Neural cell (in vitro differentiated cells): ENCODE measurements at regions not wholly inside any gene's neighbourhood (a gene's known extent, or its start where the extent isn't known, plus 50 kb on each side); places are given as distances from the start of the nearest gene placed in this dataset.

Source experiments
- H2AFZ ChIP-seq: fragments of 200-600, 300-800 bp; sonication (generic), shearing (Covaris generic); 2 replicates; pipeline ENCODE4 v1.6.0; 2014; ENCODE audit warnings: low read depth, mild to moderate bottlenecking, antibody characterized with exemption, low read length, moderate library complexity
- H3F3A ChIP-seq: fragments of 200-600 bp; shearing (Covaris generic); 2 replicates; pipeline ENCODE4 v1.6.1; 2016; ENCODE audit warnings: mild to moderate bottlenecking, moderate library complexity, mixed read lengths, antibody characterized with exemption, low read length; ENCODE audit not compliant: insufficient read depth, poor library complexity, severe bottlenecking
- H3K27ac ChIP-seq: fragments of 200-600, 300-800 bp; sonication (generic), shearing (Covaris generic); 2 replicates; pipeline ENCODE4 v1.5.1; 2014; ENCODE audit warnings: mild to moderate bottlenecking, low read length, moderate library complexity
- H3K27me3 ChIP-seq: fragments of 300-800, 200-600 bp; sonication (generic), shearing (Covaris generic); 2 replicates; pipeline ENCODE4 v1.6.0; 2014; ENCODE audit warnings: mild to moderate bottlenecking, low read depth, low read length, moderate library complexity; ENCODE audit not compliant: insufficient read depth
- H3K36me3 ChIP-seq: fragments of 300-800, 200-600 bp; sonication (generic), shearing (Covaris generic); 2 replicates; pipeline ENCODE4 v1.5.1; 2014; ENCODE audit warnings: mild to moderate bottlenecking, antibody characterized with exemption, low read length, moderate library complexity; ENCODE audit not compliant: insufficient read depth
- H3K4me2 ChIP-seq: fragments of 300-800, 200-600 bp; sonication (generic), shearing (Covaris generic); 2 replicates; pipeline ENCODE4 v1.6.0; 2014; ENCODE audit warnings: mild to moderate bottlenecking, low read length
- H3K4me3 ChIP-seq: fragments of 300-800, 200-600 bp; sonication (generic), shearing (Covaris generic); 2 replicates; pipeline ENCODE4 v1.5.1; 2014; ENCODE audit warnings: mild to moderate bottlenecking, low read length, moderate library complexity
- H3K79me2 ChIP-seq: fragments of 200-600 bp; shearing (Covaris generic); replicated peaks from 2 replicates; pipeline ENCODE4 v1.6.0; 2014; ENCODE audit warnings: mild to moderate bottlenecking, low read length, moderate library complexity; ENCODE audit not compliant: insufficient read depth
- H3K9ac ChIP-seq: fragments of 300-800, 200-600 bp; sonication (generic), shearing (Covaris generic); 2 replicates; pipeline ENCODE4 v1.6.1; 2016; ENCODE audit warnings: mild to moderate bottlenecking, low read length, mixed read lengths
- H3K9me2 ChIP-seq: fragments of 200-600 bp; shearing (Covaris generic); 2 replicates; pipeline ENCODE4 v1.6.1; 2016; ENCODE audit warnings: mild to moderate bottlenecking, low read length, mixed read lengths; ENCODE audit not compliant: insufficient read depth
- H3K9me3 ChIP-seq: fragments of 200-600, 300-800 bp; sonication (generic), shearing (Covaris generic); 2 replicates; pipeline ENCODE4 v1.6.1; 2016; ENCODE audit warnings: mild to moderate bottlenecking, mixed run types, low read length, moderate library complexity, mixed read lengths
- H4K20me1 ChIP-seq: fragments of 200-600 bp; shearing (Covaris generic); 2 replicates; pipeline ENCODE4 v1.6.1; 2016; ENCODE audit warnings: mild to moderate bottlenecking, mixed run types; ENCODE audit not compliant: insufficient read depth
- EP300 ChIP-seq: fragments of 450-650 bp; conservative IDR thresholded peaks from 2 replicates; pipeline ENCODE4 v1.6.1; 2014; ENCODE audit warnings: antibody characterized with exemption, mild to moderate bottlenecking, moderate library complexity; ENCODE audit not compliant: poor library complexity, severe bottlenecking
- EZH2 ChIP-seq: fragments of 200-600, 300-800 bp; shearing (Covaris generic), sonication (generic); IDR thresholded peaks from 2 replicates; pipeline ENCODE4 v1.6.1; 2014; ENCODE audit warnings: antibody characterized with exemption, low read length, borderline replicate concordance, mild to moderate bottlenecking; ENCODE audit not compliant: insufficient read depth, poor library complexity, severe bottlenecking
- MXI1 ChIP-seq: fragments of 450-650 bp; conservative IDR thresholded peaks from 2 replicates; pipeline ENCODE4 v1.6.1; 2014; ENCODE audit warnings: antibody characterized with exemption, mild to moderate bottlenecking; ENCODE audit not compliant: poor library complexity, severe bottlenecking
- POLR2AphosphoS5 ChIP-seq: IDR thresholded peaks from 2 replicates; pipeline ENCODE4 v1.6.1; 2012
- RAD21 ChIP-seq: fragments of 450-650 bp; conservative IDR thresholded peaks from 2 replicates; pipeline ENCODE4 v1.6.1; 2014; ENCODE audit warnings: antibody characterized with exemption, mild to moderate bottlenecking, moderate library complexity
- SMC3 ChIP-seq: fragments of 450-650 bp; conservative IDR thresholded peaks from 2 replicates; pipeline ENCODE4 v1.6.1; 2014; ENCODE audit warnings: antibody characterized with exemption, mild to moderate bottlenecking, moderate library complexity; ENCODE audit not compliant: poor library complexity
- TAF1 ChIP-seq: IDR thresholded peaks from 2 replicates; pipeline ENCODE4 v1.6.1; 2012; ENCODE audit warnings: low read depth
- TF ChIP-seq, protein P1 (sequence below): IDR thresholded peaks from 2 replicates; pipeline ENCODE4 v1.6.1; 2012; ENCODE audit warnings: borderline replicate concordance
- TF ChIP-seq, protein P2 (sequence below): fragments of 450-650 bp; IDR thresholded peaks from 2 replicates; pipeline ENCODE4 v1.5.1; 2014; ENCODE audit warnings: antibody characterized with exemption, mild to moderate bottlenecking, moderate library complexity; ENCODE audit not compliant: poor library complexity, severe bottlenecking

DNA sequence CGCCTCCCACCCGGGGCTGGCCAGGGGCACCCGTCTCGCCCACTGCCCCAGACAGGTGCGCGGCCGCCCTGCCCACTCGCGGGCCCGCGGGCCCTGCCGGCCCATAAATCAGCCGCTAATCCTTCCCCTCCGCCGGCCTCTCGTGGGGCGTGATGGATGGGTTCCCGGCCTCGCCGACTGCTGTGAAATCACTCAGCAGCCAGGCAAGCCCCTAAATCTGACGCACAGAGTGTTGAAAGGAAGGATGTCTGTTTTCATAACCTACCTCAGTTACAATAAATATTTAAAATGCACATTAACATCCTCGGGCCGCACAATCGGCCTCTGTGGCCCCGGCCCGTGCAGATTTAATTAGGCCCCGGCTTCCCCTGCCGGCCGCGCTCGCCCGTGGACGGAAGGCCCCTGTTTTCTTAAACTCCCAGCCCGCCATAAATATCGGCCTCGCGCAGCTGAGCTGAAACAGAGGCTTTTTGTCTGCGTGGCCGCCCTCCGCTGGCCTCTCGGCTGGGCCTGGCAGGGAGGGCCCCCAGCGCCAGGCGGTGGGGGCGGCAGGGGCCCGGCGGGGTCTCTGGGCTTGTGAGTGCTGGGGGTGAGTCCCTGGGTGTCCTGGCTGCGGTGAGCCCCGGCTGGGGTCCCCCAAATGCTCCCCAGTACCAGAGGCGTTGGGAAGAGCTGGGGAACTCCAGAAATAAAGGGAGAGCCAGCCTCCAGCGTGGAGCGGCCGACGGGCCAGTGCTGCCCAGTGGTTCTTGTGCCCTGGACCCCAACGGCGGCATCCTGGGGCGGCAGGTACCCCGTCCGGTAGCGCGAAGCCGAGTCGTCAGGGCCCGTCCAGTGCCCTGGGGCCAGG is 90.7 kb downstream of the UNCX start:
- TF ChIP-seq SMC3 (no peak), MXI1 (no peak), EP300 (no peak), RAD21 (no peak), EZH2 (no peak), TAF1 (no peak), POLR2AphosphoS5 (no peak)
- TF ChIP-seq, protein P1, sequence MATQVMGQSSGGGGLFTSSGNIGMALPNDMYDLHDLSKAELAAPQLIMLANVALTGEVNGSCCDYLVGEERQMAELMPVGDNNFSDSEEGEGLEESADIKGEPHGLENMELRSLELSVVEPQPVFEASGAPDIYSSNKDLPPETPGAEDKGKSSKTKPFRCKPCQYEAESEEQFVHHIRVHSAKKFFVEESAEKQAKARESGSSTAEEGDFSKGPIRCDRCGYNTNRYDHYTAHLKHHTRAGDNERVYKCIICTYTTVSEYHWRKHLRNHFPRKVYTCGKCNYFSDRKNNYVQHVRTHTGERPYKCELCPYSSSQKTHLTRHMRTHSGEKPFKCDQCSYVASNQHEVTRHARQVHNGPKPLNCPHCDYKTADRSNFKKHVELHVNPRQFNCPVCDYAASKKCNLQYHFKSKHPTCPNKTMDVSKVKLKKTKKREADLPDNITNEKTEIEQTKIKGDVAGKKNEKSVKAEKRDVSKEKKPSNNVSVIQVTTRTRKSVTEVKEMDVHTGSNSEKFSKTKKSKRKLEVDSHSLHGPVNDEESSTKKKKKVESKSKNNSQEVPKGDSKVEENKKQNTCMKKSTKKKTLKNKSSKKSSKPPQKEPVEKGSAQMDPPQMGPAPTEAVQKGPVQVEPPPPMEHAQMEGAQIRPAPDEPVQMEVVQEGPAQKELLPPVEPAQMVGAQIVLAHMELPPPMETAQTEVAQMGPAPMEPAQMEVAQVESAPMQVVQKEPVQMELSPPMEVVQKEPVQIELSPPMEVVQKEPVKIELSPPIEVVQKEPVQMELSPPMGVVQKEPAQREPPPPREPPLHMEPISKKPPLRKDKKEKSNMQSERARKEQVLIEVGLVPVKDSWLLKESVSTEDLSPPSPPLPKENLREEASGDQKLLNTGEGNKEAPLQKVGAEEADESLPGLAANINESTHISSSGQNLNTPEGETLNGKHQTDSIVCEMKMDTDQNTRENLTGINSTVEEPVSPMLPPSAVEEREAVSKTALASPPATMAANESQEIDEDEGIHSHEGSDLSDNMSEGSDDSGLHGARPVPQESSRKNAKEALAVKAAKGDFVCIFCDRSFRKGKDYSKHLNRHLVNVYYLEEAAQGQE = no peak
- TF ChIP-seq, protein P2, sequence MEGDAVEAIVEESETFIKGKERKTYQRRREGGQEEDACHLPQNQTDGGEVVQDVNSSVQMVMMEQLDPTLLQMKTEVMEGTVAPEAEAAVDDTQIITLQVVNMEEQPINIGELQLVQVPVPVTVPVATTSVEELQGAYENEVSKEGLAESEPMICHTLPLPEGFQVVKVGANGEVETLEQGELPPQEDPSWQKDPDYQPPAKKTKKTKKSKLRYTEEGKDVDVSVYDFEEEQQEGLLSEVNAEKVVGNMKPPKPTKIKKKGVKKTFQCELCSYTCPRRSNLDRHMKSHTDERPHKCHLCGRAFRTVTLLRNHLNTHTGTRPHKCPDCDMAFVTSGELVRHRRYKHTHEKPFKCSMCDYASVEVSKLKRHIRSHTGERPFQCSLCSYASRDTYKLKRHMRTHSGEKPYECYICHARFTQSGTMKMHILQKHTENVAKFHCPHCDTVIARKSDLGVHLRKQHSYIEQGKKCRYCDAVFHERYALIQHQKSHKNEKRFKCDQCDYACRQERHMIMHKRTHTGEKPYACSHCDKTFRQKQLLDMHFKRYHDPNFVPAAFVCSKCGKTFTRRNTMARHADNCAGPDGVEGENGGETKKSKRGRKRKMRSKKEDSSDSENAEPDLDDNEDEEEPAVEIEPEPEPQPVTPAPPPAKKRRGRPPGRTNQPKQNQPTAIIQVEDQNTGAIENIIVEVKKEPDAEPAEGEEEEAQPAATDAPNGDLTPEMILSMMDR = no peak
- no peak overlapping the region for H2AFZ ChIP-seq

DNA sequence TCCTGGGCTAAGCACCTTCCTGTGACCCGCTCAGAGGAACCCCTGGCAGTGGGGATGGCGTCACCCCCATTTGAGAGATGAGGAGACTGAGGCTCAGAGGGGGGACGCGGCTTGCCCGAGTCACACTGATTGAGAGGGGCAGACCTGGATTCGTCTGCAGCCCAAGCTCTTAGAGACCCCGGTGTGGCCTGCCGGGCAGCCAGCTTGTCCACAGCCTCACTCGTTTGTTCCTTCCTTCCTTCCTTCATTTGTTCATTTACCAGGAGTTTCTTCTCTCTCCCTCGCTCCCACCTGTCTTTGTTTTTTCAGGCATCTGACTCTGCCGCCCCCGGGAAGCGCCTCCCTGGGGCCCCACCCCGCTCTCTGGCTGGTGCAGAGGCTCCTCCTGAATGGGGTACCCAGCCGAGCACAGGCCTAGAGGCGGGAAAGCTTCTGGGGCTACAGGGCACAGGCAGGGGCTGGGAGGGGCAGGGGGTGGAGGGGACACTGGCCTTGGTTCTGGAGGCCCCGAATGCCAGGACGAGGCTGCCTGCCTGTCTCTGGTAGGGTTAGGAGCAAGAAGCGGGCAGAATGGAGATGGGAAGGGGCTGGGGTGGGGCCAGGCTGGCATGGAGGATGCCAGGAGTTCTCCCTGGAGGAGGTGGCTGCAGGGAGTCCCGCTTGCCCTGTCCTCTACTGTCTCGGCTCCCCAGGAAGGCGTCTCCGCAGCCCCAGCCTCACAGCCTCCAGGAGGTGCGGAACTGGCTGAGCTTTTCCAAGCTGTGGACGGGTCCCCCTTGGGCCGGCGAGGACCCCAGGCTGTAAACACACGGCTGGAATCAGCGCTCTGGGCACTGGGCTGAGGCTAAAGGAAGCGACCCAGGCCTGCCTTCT is 91.6 kb downstream of the UNCX start:
- Histone ChIP-seq H3K9me2 (no peaks in the 10 kb centered on the region), H3K79me2 (no peaks in the 10 kb centered on the region), H3K9ac (no peak overlapping the region), H4K20me1 (no peaks in the 10 kb centered on the region), H2AFZ (no peak overlapping the region), H3K4me2 (no peak overlapping the region), H3F3A (no peaks in the 10 kb centered on the region), H3K36me3 (no peaks in the 10 kb centered on the region), H3K9me3 (no peaks in the 10 kb centered on the region), H3K4me3 (no peak overlapping the region), H3K27me3 (no peaks in the 10 kb centered on the region), H3K27ac (no peak overlapping the region)
- TF ChIP-seq SMC3 (no peak), EZH2 (no peak), TAF1 (no peak), POLR2AphosphoS5 (no peak), RAD21 (no peak), EP300 (no peak), MXI1 (no peak)
- TF ChIP-seq, protein P1 = no peak
- TF ChIP-seq, protein P2 = no peak

More for the DNA sequence above, 90.7 kb downstream of the UNCX start:
- no peak overlapping the region for H3K4me3 ChIP-seq
- H3K36me3 ChIP-seq = no peaks in the 10 kb centered on the region
- no peak overlapping the region for H3K9ac ChIP-seq
- H3K9me2 ChIP-seq = no peaks in the 10 kb centered on the region
- no peaks in the 10 kb centered on the region for H4K20me1 ChIP-seq
- no peaks in the 10 kb centered on the region for H3F3A ChIP-seq
- no peaks in the 10 kb centered on the region for H3K27me3 ChIP-seq
- no peaks in the 10 kb centered on the region for H3K9me3 ChIP-seq
- H3K4me2 ChIP-seq = no peak overlapping the region
- no peak overlapping the region for H3K27ac ChIP-seq
- no peaks in the 10 kb centered on the region for H3K79me2 ChIP-seq
